Adrenal gland (tissue), 5 donors: ENCODE measurements at regions not wholly inside any gene's neighbourhood (a gene's known extent, or its start where the extent isn't known, plus 50 kb on each side); places are given as distances from the start of the nearest gene placed in this dataset.

Experiments used
- CTCF ChIP-seq, 6 experiments: fragments of 450-650 bp in 4 of 6; fragments of 200-600 bp in 2 of 6; sonication (generic) in 1 of 6; IDR thresholded peaks; 1 replicate in 5 of 6; 2 replicates in 1 of 6; pipeline versions ENCODE4 v1.5.1 to v1.8.0; 2016 to 2021; ENCODE audit warnings: antibody characterized with exemption in 6 of 6, mild to moderate bottlenecking in 2 of 6, moderate library complexity in 1 of 6
- POLR2A ChIP-seq, 2 donors: fragments of 450-650 bp; IDR thresholded peaks; one replicate each; pipeline ENCODE4 v1.6.1; 2017; ENCODE audit warnings: antibody characterized with exemption in 2 of 2, mild to moderate bottlenecking in 2 of 2, moderate library complexity in 1 of 2
- donor health status: DM: no; HTN: no; CAD: no.

DNA sequence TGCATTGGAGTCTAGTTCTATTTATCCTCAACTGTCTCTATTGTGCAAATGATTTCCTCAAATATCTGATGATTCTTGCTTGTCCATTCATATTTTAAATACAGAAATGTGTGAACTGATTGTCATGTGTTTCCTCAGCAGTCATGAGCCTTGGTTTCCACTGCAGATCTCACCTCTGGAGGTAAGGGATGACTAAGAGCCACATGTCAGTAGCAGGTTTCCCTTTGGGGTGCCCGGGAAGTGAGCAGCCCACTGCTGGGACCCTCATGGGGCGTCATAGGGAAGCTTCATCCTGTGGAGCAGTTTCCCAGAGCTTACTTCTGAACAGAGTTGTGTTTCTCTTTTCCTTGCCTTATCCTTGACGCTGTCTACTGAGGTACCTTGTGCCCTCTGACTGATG is 149.2 kb upstream of the TOPAZ1 start:
- no peak for TF ChIP-seq CTCF (IDR thresholded peaks at IDR 0.05)
- no peak for TF ChIP-seq POLR2A (IDR thresholded peaks at IDR 0.05)
